Colonic mucosa (tissue), 4 donors: ENCODE measurements at regions not wholly inside any gene's neighbourhood (a gene's known extent, or its start where the extent isn't known, plus 50 kb on each side); places are given as distances from the start of the nearest gene placed in this dataset.
"Not testable (repeated sequence)": the region's sequence is repeated elsewhere in the genome, so short reads cannot be mapped to it uniquely, and the experiment has no call there.

ENCODE experiments used
- DNase-seq: peaks from one replicate; pipeline ENCODE4 v3.0.0-alpha.2; 2020
- H3K27ac ChIP-seq: fragments of 200-600 bp; one replicate; pipeline ENCODE4 v1.8.0; 2021
- H3K27me3 ChIP-seq: fragments of 200-600 bp; one replicate; pipeline ENCODE4 v1.8.0; 2021
- H3K36me3 ChIP-seq: fragments of 200-600 bp; one replicate; pipeline ENCODE4 v1.8.0; 2021
- H3K4me1 ChIP-seq: fragments of 200-600 bp; one replicate; pipeline ENCODE4 v1.8.0; 2021; ENCODE audit warnings: mild to moderate bottlenecking
- H3K4me3 ChIP-seq: fragments of 200-600 bp; one replicate; pipeline ENCODE4 v1.8.0; 2021
- H3K9ac ChIP-seq, 2 donors: one replicate each; pipeline ENCODE4 v1.7.0; 2013; ENCODE audit warnings: control low read depth in 2 of 2, low read depth in 2 of 2, low read length in 2 of 2
- H3K9me3 ChIP-seq: fragments of 200-600 bp; one replicate; pipeline ENCODE4 v1.8.0; 2021
- CTCF ChIP-seq: fragments of 200-600 bp; IDR thresholded peaks from one replicate; pipeline ENCODE4 v1.8.0; 2022; ENCODE audit warnings: antibody characterized with exemption, mild to moderate bottlenecking
- intact Hi-C: fragments of 100-400 bp; cut with DNase I; formaldehyde crosslinking; loops from one replicate; pipeline ENCODE4 v1.14.1; 2022
- donor health status: healthy.
- donor health status: DM: no; HTN: no; CAD: no.
- donor health status: DM: no; HTN: no; CAD: no.

- no peak for TF ChIP-seq CTCF
- Histone ChIP-seq H3K4me1 (no peaks in the 10 kb centered on the region), H3K9me3 (no peaks in the 10 kb centered on the region), H3K27ac (no peak overlapping the region), H3K4me3 (no peak overlapping the region), H3K36me3 (no peaks in the 10 kb centered on the region), H3K9ac (no peak overlapping the region), H3K27me3 (no peaks in the 10 kb centered on the region)
- no peak for DNase-seq
- intact Hi-C loops: no loop called here
These were observed 111.9 kb downstream of the ANXA5 start for GRCh38 chr4:121584836-121585235.

- Histone ChIP-seq H3K9ac (no peak overlapping the region), H3K27me3 (no peaks in the 10 kb centered on the region), H3K27ac (no peak overlapping the region), H3K4me3 (no peak overlapping the region), H3K4me1 (no peaks in the 10 kb centered on the region), H3K9me3 (no peaks in the 10 kb centered on the region), H3K36me3 (no peaks in the 10 kb centered on the region)
- intact Hi-C loops: no loop called here
- no peak for TF ChIP-seq CTCF
- no peak for DNase-seq
These were observed 113.4 kb downstream of the ANXA5 start for GRCh38 chr4:121583396-121583795.

- intact Hi-C loops: no loop called here
- TF ChIP-seq CTCF: no peak
- H3K27ac ChIP-seq: no peak overlapping the region
- no peaks in the 10 kb centered on the region for H3K9me3 ChIP-seq
- no peaks in the 10 kb centered on the region for H3K4me1 ChIP-seq
- no peak for DNase-seq
- H3K27me3 ChIP-seq: no peaks in the 10 kb centered on the region
- no peak overlapping the region for H3K4me3 ChIP-seq
- no peaks in the 10 kb centered on the region for H3K36me3 ChIP-seq
- no peak overlapping the region for H3K9ac ChIP-seq
These were observed 114.5 kb downstream of the ANXA5 start for GRCh38 chr4:121582296-121582695.

GRCh38 chr4:121575392-121575791 is 121.4 kb downstream of the ANXA5 start:
- intact Hi-C loops, H3K9ac ChIP-seq, H3K27ac ChIP-seq, H3K36me3 ChIP-seq, H3K9me3 ChIP-seq, H3K4me1 ChIP-seq, H3K27me3 ChIP-seq, H3K4me3 ChIP-seq, DNase-seq: not testable (repeated sequence)

- Histone ChIP-seq H3K9me3 (no peaks in the 10 kb centered on the region), H3K27ac (no peak overlapping the region), H3K27me3 (no peaks in the 10 kb centered on the region), H3K4me1 (no peaks in the 10 kb centered on the region), H3K9ac (no peak overlapping the region), H3K36me3 (no peaks in the 10 kb centered on the region), H3K4me3 (no peak overlapping the region)
- TF ChIP-seq CTCF: no peak
- intact Hi-C loops: no loop called here
- DNase-seq: no peak
These were observed 122.2 kb downstream of the ANXA5 start for GRCh38 chr4:121574618-121575017.

GRCh38 chr4:121567748-121568147 is 129.0 kb downstream of the ANXA5 start:
- no peak for DNase-seq
- intact Hi-C loops: no loop called here
- Histone ChIP-seq H3K4me3 (no peak overlapping the region), H3K36me3 (no peaks in the 10 kb centered on the region), H3K27ac (no peak overlapping the region), H3K9ac (no peak overlapping the region), H3K4me1 (no peaks in the 10 kb centered on the region), H3K9me3 (no peaks in the 10 kb centered on the region), H3K27me3 (no peaks in the 10 kb centered on the region)
- TF ChIP-seq CTCF: no peak
